SU-DHL-6 (cell line): ENCODE measurements at regions not wholly inside any gene's neighbourhood (a gene's known extent, or its start where the extent isn't known, plus 50 kb on each side); places are given as distances from the start of the nearest gene placed in this dataset.

Source experiments
- EZH2phosphoT487 ChIP-seq: fragments of 200-600 bp; sonication (generic), shearing (Covaris generic); conservative IDR thresholded peaks from 2 replicates; pipeline ENCODE4 v1.6.1; 2018; ENCODE audit warnings: mild to moderate bottlenecking, antibody characterized with exemption, low read length, moderate library complexity, mixed read lengths
- TF ChIP-seq, protein P1 (sequence below): fragments of 200-600 bp; sonication (generic); IDR thresholded peaks from one replicate; pipeline ENCODE4 v1.5.1; 2017; ENCODE audit warnings: antibody characterized with exemption, mild to moderate bottlenecking, low read length, moderate library complexity; ENCODE audit not compliant: insufficient read depth, poor library complexity, severe bottlenecking

DNA sequence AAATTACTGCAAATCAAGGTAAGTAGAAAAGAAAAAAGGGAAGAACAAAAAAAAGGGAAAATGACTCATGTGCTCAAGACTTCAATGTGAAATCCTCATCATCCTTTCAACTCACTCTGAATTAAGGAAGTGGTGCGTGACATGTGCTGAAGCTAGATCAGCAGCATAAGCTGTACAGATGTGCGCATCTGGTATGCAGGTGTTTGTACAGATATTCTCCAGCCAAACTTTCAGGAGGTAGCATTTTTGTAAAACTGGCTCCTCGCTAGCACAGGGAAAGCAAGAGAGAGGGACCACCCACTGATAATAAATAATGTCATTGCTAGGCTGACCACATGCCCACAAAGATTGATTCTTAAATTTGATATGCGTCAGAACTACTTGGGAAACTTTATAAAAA is 253.9 kb upstream of the RGMB start:
- TF ChIP-seq, protein P1, sequence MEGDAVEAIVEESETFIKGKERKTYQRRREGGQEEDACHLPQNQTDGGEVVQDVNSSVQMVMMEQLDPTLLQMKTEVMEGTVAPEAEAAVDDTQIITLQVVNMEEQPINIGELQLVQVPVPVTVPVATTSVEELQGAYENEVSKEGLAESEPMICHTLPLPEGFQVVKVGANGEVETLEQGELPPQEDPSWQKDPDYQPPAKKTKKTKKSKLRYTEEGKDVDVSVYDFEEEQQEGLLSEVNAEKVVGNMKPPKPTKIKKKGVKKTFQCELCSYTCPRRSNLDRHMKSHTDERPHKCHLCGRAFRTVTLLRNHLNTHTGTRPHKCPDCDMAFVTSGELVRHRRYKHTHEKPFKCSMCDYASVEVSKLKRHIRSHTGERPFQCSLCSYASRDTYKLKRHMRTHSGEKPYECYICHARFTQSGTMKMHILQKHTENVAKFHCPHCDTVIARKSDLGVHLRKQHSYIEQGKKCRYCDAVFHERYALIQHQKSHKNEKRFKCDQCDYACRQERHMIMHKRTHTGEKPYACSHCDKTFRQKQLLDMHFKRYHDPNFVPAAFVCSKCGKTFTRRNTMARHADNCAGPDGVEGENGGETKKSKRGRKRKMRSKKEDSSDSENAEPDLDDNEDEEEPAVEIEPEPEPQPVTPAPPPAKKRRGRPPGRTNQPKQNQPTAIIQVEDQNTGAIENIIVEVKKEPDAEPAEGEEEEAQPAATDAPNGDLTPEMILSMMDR: no peak
- no peak for TF ChIP-seq EZH2phosphoT487
